Hematopoietic multipotent progenitor cell treated with erythropoietin and hydrocortisone succinate and interleukin-3 and kit ligand, for 4 days (in vitro differentiated cells): ENCODE measurements at regions not wholly inside any gene's neighbourhood (a gene's known extent, or its start where the extent isn't known, plus 50 kb on each side); places are given as distances from the start of the nearest gene placed in this dataset.

ENCODE experiments used
- DNase-seq: peaks from one replicate; pipeline ENCODE4 v3.0.0-alpha.2; 2015

DNA sequence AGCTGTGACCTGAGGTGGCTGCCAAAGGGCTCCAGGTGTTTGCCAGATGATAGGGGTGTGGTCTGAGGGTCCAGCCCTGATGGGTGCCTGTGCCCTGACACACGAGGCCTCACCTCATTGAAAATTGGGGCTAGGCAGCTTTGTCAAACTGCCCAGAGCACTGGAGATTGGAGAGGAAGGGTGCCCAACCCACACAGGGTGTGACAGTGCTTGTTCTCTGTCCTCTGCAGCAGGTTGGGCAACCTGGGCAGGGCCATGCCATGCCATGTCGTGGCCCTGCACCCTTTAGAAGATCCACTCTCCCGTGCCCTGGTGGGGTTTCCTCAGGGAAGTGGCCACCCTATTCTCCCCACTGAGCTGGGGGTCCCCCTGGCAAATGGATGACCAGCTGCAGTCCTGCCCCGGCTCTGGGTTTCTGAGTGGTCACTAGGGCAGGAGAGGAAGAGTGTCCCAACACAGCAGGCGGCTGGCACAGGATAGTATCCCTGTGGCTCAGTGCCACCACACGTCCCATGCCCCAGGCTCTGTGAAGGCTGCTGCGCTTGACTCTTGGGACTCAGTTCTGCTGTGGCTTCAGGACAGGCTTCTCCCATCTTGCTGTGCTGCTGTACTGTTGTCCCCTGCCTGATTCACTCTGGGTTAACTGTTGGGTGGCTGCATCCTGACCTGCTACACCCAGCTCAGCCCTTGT, 100.8 kb upstream of the PITX1 start:
- DNase-seq: peak; percentile 59

DNA sequence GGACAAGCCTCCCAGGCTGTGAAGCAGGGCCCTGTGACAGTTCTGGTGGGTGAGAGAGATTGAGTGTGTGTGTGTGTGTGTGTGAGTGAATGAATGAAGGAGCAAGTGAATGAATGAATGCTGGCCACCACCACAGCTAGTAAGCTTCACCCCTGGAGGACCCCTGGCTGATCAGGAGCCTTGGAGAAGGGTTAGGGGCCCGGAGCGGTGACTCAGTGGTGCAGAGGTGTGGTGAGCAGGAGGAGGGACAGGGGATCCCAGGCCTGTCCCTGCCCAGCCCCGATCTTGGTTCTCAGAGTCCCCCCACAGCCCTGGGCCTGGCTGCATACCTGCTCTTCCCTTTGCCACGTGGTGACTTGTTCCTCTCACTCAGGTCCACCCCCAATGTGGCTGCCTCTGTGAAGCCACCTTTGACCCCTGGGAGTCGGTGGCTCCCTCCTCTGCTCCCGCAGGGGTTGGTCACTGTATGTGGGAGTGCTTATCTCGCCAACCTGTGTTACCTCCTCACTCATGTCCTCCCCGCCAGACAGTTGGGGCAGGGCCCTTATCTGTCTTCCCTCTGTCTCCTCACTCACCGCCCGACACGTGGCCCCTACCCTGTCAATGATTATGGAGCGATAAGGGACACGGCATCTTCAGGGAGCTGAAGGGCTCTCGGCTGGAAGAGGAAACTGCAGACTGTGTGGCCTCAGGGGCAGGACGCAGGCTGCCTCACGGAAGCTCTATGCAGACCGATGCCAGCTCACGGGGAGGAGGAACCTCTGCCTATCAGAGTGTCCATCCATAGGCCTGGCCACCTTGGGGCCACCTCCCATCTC, 99.9 kb upstream of the PITX1 start:
- DNase-seq: peak; percentile 95

DNA sequence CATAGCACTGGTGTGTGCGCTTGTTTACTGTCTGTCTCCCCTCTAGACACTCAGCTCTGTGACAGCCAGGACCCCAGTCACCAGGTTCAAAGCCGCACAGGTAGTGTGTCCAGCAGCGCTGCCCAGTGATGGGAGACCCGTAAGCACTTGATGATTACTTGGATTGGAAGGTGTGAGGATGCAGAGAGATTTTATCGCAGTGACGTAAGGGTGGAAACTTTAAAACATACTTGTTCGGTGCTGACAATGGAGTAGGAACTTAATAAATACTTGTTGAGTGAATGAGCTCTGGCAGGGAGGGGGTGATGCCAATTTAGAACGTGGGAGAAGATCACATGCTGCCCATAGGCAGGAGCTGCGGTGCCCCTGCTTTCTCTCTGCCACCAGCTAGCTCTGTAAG, 99.2 kb upstream of the PITX1 start:
- DNase-seq: no peak

DNA sequence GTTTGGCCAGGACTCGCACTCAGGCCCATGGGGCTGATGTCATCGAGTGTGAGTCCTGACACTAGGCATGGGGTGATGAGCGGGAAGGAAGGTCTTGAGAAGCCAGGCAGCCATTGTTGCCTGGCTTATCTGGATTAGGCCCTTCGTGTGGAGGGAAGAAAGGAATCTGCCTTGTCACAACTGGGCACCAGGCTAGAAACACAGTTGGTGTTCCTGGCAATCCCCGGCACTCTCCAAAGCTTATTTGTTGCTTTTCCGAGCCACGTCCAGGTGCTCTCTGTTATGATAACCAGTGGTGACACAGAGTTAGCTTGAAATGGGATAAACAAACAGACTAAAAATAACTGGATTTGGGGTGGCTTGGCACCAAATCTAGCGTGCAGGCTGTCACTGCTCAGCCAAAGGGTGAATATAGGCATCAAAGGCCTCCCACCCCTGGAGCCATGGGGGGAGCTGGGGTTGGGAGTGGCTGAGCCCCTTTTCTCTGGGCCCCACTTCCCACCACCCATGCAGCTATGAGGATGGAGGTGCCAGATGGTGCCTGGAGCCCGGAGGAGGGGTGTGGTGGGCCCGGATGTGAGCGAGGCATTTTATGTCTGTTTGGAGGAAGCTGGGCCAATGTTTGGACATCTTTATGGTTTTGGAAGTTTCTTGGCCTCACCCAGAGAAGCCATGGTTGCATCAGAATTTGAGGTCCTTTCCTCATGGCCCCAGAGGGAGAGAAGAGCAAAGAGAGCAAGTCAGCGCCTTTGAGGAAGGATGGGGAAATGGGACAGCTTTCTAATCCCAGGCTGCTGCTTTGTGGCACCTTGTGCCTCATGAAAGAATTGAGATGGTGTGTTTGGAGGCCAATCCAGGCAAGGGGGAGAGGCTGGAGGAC, 98.0 kb upstream of the PITX1 start:
- DNase-seq: no peak

DNA sequence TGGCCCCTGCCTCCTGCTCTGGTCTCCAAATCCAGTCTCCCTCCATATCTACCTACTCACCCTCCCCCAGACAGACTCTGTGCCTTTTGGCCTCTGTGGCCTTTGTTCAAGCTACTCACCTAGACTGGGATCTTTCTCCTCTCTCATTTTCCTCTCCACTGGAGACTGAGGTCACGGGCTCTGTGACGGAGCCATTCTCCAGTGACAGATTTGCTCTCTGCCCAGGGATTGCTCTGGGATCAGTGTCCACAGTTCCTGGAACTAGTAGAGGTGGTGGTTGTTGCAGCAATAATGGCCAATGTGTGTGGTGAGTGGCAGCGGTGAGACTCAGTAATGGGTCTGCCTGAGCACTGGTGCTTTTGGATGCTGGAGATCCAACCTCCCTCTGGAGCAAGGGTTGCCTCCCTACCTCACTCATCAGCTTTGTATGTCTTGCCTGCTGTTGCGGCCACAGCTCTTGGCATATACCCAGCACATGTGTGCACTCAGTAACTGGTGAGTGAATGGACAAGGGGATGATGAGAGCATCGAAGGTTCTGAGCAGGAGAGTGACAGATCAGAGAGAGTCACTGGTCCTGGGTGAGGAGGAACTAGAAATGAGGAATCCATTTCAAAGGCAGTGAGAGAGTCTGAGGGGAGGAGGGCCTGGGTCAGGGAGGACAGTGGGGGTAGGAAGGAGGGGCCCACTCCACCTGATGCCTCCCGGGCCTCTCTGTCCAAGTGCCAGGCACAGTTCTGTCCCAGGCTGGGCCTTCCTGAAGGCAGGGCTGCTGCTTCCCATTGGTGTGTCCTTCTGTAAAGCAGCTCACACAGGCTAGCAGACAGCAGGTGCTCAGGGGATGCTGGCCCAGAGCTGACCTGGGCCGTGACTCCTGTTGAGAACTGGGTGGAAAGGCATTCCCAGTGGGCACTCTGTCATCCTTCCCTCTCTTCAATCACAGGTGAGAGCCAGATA, 96.5 kb upstream of the PITX1 start:
- no peak for DNase-seq

DNA sequence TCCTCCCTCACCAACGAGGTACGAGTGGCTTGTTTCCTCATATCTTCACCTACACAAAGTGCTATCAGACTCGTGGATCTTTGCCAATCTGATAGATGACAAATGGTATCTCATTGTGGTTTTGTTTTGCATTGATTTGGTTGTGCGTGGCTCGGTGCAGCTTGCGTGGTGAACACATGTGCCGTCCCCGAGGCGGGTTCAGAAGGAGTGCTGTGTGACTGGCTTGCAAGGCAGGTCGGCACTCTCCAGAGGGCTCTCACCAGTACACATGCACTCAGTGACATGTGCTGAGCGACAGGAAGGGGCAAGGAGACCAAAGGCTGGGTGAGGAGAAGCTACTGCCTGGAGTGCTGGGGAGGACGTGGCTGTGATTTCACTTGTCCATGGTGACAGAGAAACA, 95.3 kb upstream of the PITX1 start:
- no peak for DNase-seq

DNA sequence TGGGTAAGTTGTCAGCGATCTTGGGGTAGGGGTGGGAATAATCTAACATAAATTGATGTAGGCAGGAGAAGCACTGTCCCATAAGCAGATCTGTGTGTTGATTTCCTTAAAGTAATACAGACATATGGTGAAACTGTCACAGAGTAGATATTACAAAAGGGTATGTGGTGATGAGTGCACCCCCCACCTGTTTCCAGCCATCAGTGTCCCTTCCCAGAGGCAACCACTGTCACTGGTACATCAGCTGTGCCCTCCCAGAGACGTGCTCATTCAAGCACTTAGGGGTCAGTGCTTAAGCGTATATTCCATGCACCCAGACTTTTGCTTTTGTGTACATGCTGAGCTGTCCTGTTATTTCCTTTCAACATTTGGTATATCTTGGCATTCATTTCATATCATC, 94.3 kb upstream of the PITX1 start:
- DNase-seq: no peak

DNA sequence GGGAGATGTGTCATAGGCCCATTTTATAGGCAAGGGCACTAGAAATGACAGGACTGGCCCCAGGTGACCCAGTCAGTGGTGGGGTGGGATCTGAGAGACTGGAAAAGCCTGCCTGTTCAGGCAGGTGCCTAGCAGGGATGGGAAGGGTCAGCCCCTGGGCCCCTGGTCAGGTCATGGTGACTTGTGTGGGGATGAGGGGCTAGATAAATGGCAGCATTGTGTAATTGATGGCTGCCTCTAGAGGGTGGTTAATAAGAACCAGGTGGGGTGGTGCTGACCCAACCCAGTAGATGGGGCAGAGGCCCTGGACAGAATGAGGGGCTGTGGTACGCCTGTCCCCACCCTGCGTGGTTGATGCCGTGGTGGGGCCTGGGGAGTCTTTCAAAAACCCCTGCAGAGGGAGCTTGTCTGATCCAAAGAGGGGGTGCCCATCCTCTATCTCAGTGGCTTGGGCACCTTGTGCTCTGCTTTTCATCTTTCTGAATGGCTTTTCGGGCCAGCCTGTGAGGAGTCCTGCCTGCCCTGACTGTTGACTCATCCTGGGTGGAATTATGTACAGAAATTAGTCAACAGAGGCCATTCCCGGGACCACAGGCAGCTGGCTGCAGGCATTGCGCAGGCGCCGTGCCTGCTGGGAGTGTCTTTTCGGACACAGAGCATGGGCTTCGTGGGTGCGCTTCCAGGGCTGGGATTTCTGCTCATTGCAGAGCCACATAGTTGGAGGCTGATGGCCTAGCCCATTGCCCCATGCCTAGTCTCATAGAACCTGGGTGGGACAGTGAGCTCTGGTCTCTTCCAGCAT, 93.6 kb upstream of the PITX1 start:
- no peak for DNase-seq

DNA sequence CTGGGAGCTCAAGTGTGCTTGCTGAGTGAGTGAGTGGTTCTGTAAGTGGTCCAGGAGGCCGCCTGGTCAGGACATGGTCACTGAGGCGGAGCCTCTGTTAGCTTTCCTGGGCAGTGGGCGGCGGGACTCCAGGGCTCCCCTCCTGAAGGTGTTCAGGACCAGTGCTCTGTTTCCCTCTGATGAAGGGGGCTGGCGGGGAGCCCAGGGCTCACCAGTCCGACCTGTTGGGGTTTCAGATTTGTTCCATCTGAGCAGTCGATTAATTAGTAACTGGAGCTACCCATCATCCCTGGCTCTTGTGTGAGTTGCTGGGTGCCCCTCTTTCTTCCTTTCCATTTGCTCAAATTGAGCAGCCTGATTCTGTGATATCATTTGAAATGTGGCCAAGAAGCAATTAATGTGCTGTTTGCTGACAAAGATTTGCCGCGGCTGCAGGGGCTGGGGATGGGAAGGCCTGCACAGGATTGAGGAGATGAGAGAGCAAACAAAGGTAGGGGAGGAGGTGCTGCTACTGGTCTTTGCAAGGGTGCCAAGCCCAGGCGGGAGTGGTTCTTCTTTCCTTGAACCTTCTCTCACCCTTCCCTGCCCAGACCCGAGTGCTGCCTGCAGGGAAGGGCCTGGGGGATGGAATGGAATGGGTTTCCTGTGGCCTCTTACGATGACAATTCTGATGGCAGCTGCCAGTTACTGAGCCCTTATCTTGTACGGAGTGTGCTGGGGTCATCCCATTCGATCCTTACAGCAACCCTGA, 92.8 kb upstream of the PITX1 start:
- DNase-seq: no peak

DNA sequence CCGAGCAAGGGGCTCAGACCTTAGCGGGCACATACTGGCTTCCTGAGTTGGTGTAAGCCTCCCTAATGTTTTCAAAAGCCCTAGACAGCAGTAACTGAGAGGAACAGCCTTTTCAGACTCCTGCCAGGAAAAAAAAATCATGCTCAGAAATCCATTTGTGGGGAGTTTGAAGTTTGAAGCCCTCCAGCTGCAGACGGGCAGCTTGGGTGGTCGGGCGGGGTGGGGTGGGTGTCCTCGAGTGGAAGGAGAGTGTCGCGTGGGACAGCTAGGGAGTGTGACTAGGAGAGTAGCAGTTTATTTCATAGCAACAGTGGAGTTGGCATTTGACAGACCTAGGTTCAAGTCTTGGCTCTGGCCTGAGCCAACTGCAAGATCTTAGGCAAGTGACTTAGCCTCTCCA, 90.7 kb upstream of the PITX1 start:
- no peak for DNase-seq

DNA sequence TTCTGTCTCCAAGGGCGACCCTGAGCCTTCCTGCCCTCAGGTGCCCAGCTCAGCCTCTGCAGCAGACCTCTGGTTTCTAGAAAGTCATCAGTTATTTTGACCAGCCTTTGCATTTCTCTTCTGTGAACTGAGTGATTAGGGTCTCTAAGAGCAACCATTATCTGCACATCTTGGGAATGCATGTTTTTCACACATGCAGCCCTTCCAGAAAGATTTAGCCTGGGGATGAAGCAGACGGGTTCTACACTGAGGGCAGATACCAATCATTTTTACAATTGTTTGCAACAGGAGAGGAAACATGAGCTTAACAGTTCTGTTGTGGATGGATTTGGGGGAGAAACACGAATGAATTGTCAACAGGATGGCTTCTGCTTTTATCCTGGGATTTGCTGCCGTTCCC, 90.1 kb upstream of the PITX1 start:
- no peak for DNase-seq

DNA sequence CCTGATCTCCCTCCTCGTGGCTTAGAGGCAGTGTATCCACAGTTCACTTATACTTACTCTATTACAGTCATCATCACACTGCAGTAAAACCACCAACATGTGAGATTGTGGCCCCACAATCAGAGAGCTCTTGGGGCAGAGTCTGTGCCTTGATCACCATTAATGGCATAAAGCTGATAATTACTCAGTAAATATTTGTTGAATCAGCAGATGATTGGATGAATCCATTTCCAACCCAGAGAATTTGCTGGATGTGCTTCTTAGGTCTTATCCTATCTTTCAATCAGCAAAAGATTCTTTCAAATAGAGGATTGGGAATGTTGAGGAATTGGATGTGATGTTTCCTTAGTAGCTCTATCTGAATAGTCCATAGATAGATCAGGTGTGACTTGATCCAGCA, 88.8 kb upstream of the PITX1 start:
- DNase-seq: no peak

DNA sequence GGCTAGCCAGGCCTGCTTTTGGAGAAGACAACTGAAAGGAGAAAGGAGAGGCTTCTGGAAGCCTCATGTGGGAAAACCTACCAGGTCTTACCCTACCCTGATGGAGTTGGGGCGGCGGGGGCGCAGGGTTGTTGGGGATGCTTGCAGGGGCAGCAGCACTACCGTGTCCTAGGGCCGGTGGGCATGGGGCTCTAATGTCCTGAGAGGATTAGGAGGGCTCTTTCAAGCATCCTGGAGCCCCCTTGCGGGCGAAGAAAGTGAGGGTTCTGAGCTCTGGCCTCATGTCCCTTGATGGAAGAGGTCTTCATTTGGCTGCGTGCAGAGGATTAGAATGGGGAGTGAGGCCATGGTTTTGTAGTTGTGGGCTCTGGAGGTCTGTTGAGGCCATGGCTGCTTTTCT, 86.9 kb upstream of the PITX1 start:
- DNase-seq: no peak

DNA sequence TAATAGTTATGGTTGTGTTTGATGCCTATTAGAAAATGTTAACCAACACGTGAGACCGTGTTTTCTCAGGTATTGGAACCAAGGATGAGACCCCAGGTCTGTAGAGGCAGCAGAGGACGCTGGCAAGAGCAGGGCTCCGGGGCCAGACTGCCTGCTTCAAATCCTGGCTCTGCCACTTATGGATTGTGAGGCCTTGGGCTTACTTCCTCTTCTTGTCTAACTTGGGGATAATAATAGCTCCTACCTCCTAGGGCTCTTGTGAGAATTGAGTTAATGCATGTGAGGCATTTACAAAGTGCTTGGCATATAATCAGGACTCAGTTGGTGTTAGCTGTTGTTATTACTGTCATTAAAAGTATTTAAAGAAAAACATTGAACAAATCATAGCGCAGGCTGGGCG, 85.5 kb upstream of the PITX1 start:
- no peak for DNase-seq

DNA sequence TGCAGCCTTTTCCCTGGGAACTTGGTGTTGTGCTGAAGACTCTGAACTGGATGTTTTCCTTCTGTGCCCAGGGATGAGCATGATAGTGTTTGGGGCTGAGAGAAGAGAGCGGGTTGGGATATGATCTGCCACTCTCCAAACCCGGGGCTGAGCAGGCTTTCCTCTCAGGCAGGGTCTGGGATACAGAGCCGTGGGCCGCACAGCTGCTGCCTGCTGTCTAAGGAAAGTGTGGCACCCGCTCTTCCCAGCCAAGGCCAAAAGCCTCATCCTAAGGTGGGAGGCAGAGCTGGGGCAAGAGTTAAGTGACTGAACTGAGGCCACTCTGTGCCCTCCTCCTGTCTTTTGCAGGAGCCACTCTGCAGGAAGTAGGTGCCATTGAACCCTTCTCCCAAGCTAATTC, 83.6 kb upstream of the PITX1 start:
- no peak for DNase-seq

DNA sequence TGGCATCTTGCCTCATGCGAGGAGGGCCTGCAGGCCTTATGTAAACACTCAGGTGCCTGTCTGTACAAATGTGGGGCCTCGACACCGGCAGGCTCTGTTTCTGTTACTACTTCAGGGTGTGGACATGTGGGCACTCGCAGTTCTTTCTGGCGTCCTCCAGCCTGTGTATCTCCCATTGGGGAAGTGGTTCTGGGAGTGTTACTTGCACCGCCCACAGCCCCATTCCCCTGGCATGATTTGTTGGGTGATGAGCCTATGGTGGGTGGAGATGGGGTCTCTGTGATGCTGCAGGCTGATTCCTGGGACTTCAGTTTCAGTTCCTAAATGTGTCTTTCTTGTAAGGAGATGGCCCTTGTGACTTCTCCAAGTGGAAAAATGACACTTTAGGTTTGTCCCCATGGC, 82.1 kb upstream of the PITX1 start:
- DNase-seq: no peak

DNA sequence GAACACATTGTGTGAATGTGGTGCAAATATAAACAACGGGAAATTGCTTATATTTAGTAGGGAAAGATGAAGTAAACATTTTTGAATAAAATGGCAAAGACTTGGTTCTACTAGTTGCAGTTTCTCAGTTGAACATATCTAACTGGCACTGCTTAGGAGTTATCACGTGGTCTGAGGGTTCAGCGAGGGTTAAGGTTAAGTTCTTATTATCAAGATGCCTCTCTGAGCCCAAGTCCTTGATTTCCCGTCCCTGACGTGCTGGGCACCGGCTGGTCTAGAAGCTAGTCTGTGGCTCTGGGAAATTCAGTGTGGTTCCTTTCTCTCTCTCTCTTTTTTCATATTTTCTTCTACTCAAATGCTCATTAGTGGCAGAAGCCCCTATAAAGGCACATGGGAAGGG, 81.6 kb upstream of the PITX1 start:
- no peak for DNase-seq

DNA sequence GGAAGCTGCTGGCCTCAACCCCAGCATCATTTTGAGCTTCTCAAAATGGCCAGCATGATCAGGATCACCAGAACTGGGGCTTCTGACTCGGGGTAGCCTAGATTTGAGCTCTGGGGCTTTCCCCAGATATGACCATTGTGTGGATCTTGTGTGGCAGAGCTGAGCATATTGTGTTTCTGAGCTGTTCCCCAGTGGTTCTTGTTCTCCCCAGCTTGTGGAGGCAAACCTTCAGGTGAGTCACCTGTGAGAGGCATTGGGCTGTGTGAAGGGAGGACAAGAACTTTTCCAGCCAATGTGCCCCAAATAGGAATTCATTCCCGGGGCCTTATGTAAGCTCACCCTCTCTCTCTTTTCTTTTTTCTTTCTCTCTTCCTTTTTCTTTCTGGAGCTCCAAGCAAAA, 80.7 kb upstream of the PITX1 start:
- DNase-seq: no peak

DNA sequence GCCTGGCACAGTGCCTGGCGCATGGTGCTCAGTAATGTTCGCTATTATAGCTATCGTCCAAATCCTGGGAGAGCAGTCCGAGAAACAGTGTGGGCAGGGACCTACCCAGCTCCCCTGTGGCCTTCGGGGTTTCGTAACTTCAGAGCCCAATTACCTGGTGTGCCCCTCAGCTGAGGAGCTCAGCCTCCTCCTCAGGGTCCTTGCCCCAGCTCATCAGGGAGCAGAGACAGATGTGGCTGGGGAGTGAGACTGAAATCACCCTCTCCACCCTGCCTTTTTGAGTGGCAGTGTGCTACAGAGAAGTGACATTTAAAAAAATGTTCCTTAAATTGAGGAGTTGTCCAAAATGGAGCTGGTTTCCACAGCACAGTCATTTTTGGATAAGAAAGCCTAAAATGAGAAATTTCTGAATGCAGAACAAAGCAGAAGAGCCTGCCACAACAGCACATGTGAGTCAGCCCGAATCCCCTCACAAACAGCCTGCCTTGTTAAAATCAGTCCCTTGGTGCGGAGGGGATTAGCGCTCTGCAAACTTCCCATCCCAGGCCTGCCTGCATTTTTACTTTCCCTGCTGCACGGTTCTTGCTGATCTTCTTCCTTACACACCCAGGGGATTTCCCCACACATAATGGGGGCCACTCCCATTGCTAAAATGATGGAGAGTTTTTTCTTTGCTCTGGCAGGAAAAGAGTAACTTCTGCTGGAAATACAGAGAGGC, 78.1 kb upstream of the PITX1 start:
- DNase-seq: no peak
